ENCODE measurements at regions not wholly inside any gene's neighbourhood (a gene's known extent, or its start where the extent isn't known, plus 50 kb on each side); places are given as distances from the start of the nearest gene placed in this dataset.

DNA sequence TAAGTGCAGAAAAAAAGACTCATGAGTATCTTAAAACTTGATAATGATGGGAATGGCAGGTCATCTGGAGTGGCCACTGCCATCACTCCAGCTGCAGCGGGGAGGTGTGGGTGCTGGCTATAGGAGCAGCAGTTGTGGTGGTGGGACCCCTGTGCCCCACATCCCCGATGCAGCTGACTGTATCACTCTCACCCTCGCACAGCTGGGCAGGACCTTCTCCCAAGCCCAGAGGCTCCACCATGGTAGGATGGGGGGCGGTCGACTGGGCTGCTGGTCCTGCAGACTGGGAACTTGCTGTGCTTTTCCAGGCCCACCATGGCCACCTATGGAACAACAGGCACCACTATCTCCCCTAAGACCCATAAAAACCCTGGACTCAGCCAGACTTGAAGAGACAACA, 844.4 kb downstream of the SORCS1 start:
- no peak overlapping the region for H2AFZ ChIP-seq (ENCODE audit: low read length)
- FAIRE-seq = no peak

More for the DNA sequence above, 844.4 kb downstream of the SORCS1 start:
- no peaks in the 10 kb centered on the region for H4K20me1 ChIP-seq (replicated peaks in 1 of 2; ENCODE audit: control insufficient read depth in 1 of 2, insufficient read depth in 2 of 2, low read length in 2 of 2)
- H3K9me3 ChIP-seq (ENCODE audit: insufficient read depth in 2 of 2, low read depth in 1 of 2, low read length in 1 of 2) = no peaks in the 10 kb centered on the region
- no peaks in the 10 kb centered on the region for H3K27me3 ChIP-seq (replicated peaks in 1 of 4; ENCODE audit: control insufficient read depth in 3 of 4, extremely low read depth in 1 of 4, insufficient read depth in 3 of 4, low read length in 3 of 4)
- no peak overlapping the region for H4K5ac ChIP-seq (ENCODE audit: insufficient read length, low read depth, low read length)
- no peaks in the 10 kb centered on the region for H3K4me1 ChIP-seq (replicated peaks in 1 of 4; ENCODE audit: control insufficient read depth in 3 of 4, insufficient read depth in 4 of 4, low read length in 3 of 4)
- ChIA-PET POLR2A (ENCODE audit: partially characterized antibody) (no interaction called here), CTCF (ENCODE audit: partially characterized antibody) (interaction anchor here (0.8 to 1.4 kb wide), 2 partner anchors 12 to 41 kb away, joined by 3 read pairs; no protein-coding TSS in a partner anchor)
- no peak overlapping the region for H3K4me2 ChIP-seq (ENCODE audit: insufficient read depth in 1 of 2, low read depth in 2 of 2, low read length in 2 of 2)
- no peak overlapping the region for H3K27ac ChIP-seq (ENCODE audit: low read depth, low read length)
- no peak overlapping the region for H2AK5ac ChIP-seq (ENCODE audit: low read depth, low read length)
- no peak overlapping the region for H3K9ac ChIP-seq (replicated peaks in 1 of 4; ENCODE audit: extremely low read depth in 1 of 4, low read depth in 3 of 4, low read length in 3 of 4)
- no peak overlapping the region for H3K18ac ChIP-seq (ENCODE audit: extremely low read depth, low read length)
- no peak overlapping the region for H4K91ac ChIP-seq (replicated peaks; ENCODE audit: insufficient read length, low read length)
- no peak overlapping the region for H4K8ac ChIP-seq (ENCODE audit: extremely low read depth, insufficient read depth, low read length)
- no peaks in the 10 kb centered on the region for H3K36me3 ChIP-seq (ENCODE audit: control insufficient read depth in 2 of 4, insufficient read depth in 4 of 4, low read length in 3 of 4)
- WGBS, 2 experiments (ENCODE audit: extremely low coverage in 1 of 2, insufficient coverage in 1 of 2, insufficient read length in 1 of 2, insufficient replicate concordance in 2 of 2, low coverage in 1 of 2, low lambda C conversion rate in 2 of 2, missing lambda C conversion rate in 1 of 2) = 98% methylated on average over 5 of the region's 5 CpGs; no CpG with 5 or more reads in 1 of the 2 experiments
- no peaks in the 10 kb centered on the region for H3K79me2 ChIP-seq (ENCODE audit: control insufficient read depth in 1 of 2, insufficient read depth in 2 of 2, low read length in 2 of 2)
- H3K56ac ChIP-seq (replicated peaks; ENCODE audit: insufficient read length, low read depth, low read length) = no peak overlapping the region
- no peak overlapping the region for H2BK120ac ChIP-seq (replicated peaks; ENCODE audit: low read depth, low read length)
- no peak for TF ChIP-seq TAF7 (optimal IDR thresholded peaks at IDR 0.05; ENCODE audit: borderline replicate concordance, low read depth, low read length)
- TF ChIP-seq MAFK (IDR thresholded peaks at IDR 0.05; ENCODE audit: low read depth, low read length) = no peak
- TF ChIP-seq SIRT6 (IDR thresholded peaks at IDR 0.05; ENCODE audit: low read length) = no peak
- TF ChIP-seq SP1 (IDR thresholded peaks at IDR 0.05; ENCODE audit: low read depth, low read length) = no peak
- no peak for TF ChIP-seq FOSL1 (IDR thresholded peaks at IDR 0.05; ENCODE audit: insufficient read depth, low read depth, low read length)
- no peak for TF ChIP-seq CREB1 (IDR thresholded peaks at IDR 0.05)
- H2BK20ac ChIP-seq (ENCODE audit: low read length) = no peak overlapping the region
- no peak for DNase-seq (ENCODE audit: low read depth in 1 of 2, low spot score in 2 of 2)
- no peak overlapping the region for H3K23ac ChIP-seq (ENCODE audit: insufficient read length)
- H2BK15ac ChIP-seq (ENCODE audit: low read length) = no peak overlapping the region
- no peaks in the 10 kb centered on the region for H3K79me1 ChIP-seq (ENCODE audit: low read depth, low read length)
- no peak overlapping the region for H3K4me3 ChIP-seq (ENCODE audit: extremely low read depth in 1 of 4, insufficient read depth in 2 of 4, low read depth in 3 of 4, low read length in 4 of 4)
- no peak overlapping the region for H3K4ac ChIP-seq (replicated peaks; ENCODE audit: insufficient read length, low read depth, low read length)
- H2BK5ac ChIP-seq (ENCODE audit: low read depth, low read length) = no peak overlapping the region
- no peak overlapping the region for H3K14ac ChIP-seq (ENCODE audit: insufficient read length)
- no peaks in the 10 kb centered on the region for H3K23me2 ChIP-seq (ENCODE audit: low read depth, low read length)
- no peak overlapping the region for H2BK12ac ChIP-seq (ENCODE audit: low read depth, low read length)
